ENCODE measurements at regions not wholly inside any gene's neighbourhood (a gene's known extent, or its start where the extent isn't known, plus 50 kb on each side); places are given as distances from the start of the nearest gene placed in this dataset.

- H3K27me3 ChIP-seq (replicated peaks; ENCODE audit: insufficient read depth, low read depth, low read length, poor library complexity): peaks cover 75% of the 10 kb centered on the region
Observed at GRCh38 chr1:36663772-36664430, 181.2 kb upstream of the CSF3R start.

GRCh38 chr1:36658838-36659237 lies 176.1 kb upstream of the CSF3R start:
- CTCF ChIA-PET: no interaction called here
- no peak overlapping the region for H3K4me3 ChIP-seq (ENCODE audit: low read depth, low read length, poor library complexity, severe bottlenecking)
- no peaks in the 10 kb centered on the region for H3K9me3 ChIP-seq (ENCODE audit: low read depth, low read length, poor library complexity, severe bottlenecking)
- no peak for TF ChIP-seq CTCF (conservative IDR thresholded peaks at IDR 0.05; ENCODE audit: low read depth, low read length)
- no peak for TF ChIP-seq EZH2 (IDR thresholded peaks at IDR 0.05; ENCODE audit: borderline replicate concordance, low read depth, low read length, poor library complexity, severe bottlenecking)
- intact Hi-C loops (cut with micrococcal nuclease; ENCODE audit: unreplicated experiment): no loop called here
- H3K36me3 ChIP-seq (ENCODE audit: insufficient read depth, low read length, poor library complexity, severe bottlenecking): no peaks in the 10 kb centered on the region
- POLR2A ChIA-PET (ENCODE audit: low non-redundant PET): no interaction called here
- peaks cover 56% of the 10 kb centered on the region for H3K27me3 ChIP-seq (replicated peaks; ENCODE audit: insufficient read depth, low read depth, low read length, poor library complexity)
- no peak overlapping the region for H3K27ac ChIP-seq (ENCODE audit: low read depth, low read length, poor library complexity, severe bottlenecking)
- no TSS peak for BruUV-seq (replicated peaks)
- H3K4me1 ChIP-seq (ENCODE audit: insufficient read depth, low read length, poor library complexity, severe bottlenecking): no peaks in the 10 kb centered on the region
- no peak for DNase-seq (ENCODE audit: low spot score)

More at GRCh38 chr1:36663772-36664430, 181.2 kb upstream of the CSF3R start:
- no peaks in the 10 kb centered on the region for H3K36me3 ChIP-seq (ENCODE audit: insufficient read depth, low read length, poor library complexity, severe bottlenecking)
- H3K4me1 ChIP-seq (ENCODE audit: insufficient read depth, low read length, poor library complexity, severe bottlenecking): no peaks in the 10 kb centered on the region
- CTCF ChIA-PET: no interaction called here
- TF ChIP-seq EZH2 (IDR thresholded peaks at IDR 0.05; ENCODE audit: borderline replicate concordance, low read depth, low read length, poor library complexity, severe bottlenecking): no peak
- no peak for TF ChIP-seq CTCF (conservative IDR thresholded peaks at IDR 0.05; ENCODE audit: low read depth, low read length)
- no peak overlapping the region for H3K27ac ChIP-seq (ENCODE audit: low read depth, low read length, poor library complexity, severe bottlenecking)
- intact Hi-C loops (cut with micrococcal nuclease; ENCODE audit: unreplicated experiment): no loop called here
- POLR2A ChIA-PET (ENCODE audit: low non-redundant PET): no interaction called here
- H3K9me3 ChIP-seq (ENCODE audit: low read depth, low read length, poor library complexity, severe bottlenecking): no peaks in the 10 kb centered on the region
- DNase-seq (ENCODE audit: low spot score): no peak
- no peak overlapping the region for H3K4me3 ChIP-seq (ENCODE audit: low read depth, low read length, poor library complexity, severe bottlenecking)
- BruUV-seq (replicated peaks): no TSS peak

GRCh38 chr1:36657826-36658225 lies 175.1 kb upstream of the CSF3R start:
- no peaks in the 10 kb centered on the region for H3K9me3 ChIP-seq (ENCODE audit: low read depth, low read length, poor library complexity, severe bottlenecking)
- no TSS peak for BruUV-seq (replicated peaks)
- no peak for DNase-seq (ENCODE audit: low spot score)
- no peaks in the 10 kb centered on the region for H3K4me1 ChIP-seq (ENCODE audit: insufficient read depth, low read length, poor library complexity, severe bottlenecking)
- ChIA-PET POLR2A (ENCODE audit: low non-redundant PET) (interaction anchor here (0.6 kb wide), 1 partner anchor 503 kb away, joined by 3 read pairs; no protein-coding TSS in a partner anchor), CTCF (no interaction called here)
- H3K36me3 ChIP-seq (ENCODE audit: insufficient read depth, low read length, poor library complexity, severe bottlenecking): no peaks in the 10 kb centered on the region
- peaks cover 57% of the 10 kb centered on the region for H3K27me3 ChIP-seq (replicated peaks; ENCODE audit: insufficient read depth, low read depth, low read length, poor library complexity)
- intact Hi-C loops (cut with micrococcal nuclease; ENCODE audit: unreplicated experiment): no loop called here
- TF ChIP-seq EZH2 (IDR thresholded peaks at IDR 0.05; ENCODE audit: borderline replicate concordance, low read depth, low read length, poor library complexity, severe bottlenecking) (no peak), CTCF (conservative IDR thresholded peaks at IDR 0.05; ENCODE audit: low read depth, low read length) (no peak)
- H3K4me3 ChIP-seq (ENCODE audit: low read depth, low read length, poor library complexity, severe bottlenecking): no peak overlapping the region
- H3K27ac ChIP-seq (ENCODE audit: low read depth, low read length, poor library complexity, severe bottlenecking): no peak overlapping the region

Measured in A673 (cell line).